ENCODE measurements at regions not wholly inside any gene's neighbourhood (a gene's known extent, or its start where the extent isn't known, plus 50 kb on each side); places are given as distances from the start of the nearest gene placed in this dataset.

DNA sequence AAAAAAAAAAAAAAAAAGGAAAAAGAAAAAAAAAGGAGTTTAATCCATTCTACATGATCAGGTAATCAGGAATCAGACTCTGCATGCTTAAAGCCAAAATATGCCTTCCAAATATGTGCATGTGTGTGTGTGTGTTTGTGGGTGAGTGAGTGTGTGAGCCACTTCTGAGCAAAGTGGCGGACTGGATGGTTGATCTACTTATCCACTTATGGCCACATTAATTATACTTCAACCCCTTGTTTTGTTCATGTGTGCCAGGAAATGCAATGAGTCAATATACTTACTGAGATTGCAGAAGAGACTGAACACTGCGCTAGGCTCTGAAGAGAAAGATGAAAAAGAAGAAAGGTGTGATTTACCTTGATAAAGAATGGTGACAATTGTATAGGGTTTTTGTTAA is 586.5 kb upstream of the NXPH2 start:
- no peak overlapping the region for H3K27ac ChIP-seq (replicated peaks)
- TF ChIP-seq, protein P1, sequence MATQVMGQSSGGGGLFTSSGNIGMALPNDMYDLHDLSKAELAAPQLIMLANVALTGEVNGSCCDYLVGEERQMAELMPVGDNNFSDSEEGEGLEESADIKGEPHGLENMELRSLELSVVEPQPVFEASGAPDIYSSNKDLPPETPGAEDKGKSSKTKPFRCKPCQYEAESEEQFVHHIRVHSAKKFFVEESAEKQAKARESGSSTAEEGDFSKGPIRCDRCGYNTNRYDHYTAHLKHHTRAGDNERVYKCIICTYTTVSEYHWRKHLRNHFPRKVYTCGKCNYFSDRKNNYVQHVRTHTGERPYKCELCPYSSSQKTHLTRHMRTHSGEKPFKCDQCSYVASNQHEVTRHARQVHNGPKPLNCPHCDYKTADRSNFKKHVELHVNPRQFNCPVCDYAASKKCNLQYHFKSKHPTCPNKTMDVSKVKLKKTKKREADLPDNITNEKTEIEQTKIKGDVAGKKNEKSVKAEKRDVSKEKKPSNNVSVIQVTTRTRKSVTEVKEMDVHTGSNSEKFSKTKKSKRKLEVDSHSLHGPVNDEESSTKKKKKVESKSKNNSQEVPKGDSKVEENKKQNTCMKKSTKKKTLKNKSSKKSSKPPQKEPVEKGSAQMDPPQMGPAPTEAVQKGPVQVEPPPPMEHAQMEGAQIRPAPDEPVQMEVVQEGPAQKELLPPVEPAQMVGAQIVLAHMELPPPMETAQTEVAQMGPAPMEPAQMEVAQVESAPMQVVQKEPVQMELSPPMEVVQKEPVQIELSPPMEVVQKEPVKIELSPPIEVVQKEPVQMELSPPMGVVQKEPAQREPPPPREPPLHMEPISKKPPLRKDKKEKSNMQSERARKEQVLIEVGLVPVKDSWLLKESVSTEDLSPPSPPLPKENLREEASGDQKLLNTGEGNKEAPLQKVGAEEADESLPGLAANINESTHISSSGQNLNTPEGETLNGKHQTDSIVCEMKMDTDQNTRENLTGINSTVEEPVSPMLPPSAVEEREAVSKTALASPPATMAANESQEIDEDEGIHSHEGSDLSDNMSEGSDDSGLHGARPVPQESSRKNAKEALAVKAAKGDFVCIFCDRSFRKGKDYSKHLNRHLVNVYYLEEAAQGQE (IDR thresholded peaks at IDR 0.05; ENCODE audit: insufficient replicate concordance, low read depth) = no peak
- TF ChIP-seq, protein P2, sequence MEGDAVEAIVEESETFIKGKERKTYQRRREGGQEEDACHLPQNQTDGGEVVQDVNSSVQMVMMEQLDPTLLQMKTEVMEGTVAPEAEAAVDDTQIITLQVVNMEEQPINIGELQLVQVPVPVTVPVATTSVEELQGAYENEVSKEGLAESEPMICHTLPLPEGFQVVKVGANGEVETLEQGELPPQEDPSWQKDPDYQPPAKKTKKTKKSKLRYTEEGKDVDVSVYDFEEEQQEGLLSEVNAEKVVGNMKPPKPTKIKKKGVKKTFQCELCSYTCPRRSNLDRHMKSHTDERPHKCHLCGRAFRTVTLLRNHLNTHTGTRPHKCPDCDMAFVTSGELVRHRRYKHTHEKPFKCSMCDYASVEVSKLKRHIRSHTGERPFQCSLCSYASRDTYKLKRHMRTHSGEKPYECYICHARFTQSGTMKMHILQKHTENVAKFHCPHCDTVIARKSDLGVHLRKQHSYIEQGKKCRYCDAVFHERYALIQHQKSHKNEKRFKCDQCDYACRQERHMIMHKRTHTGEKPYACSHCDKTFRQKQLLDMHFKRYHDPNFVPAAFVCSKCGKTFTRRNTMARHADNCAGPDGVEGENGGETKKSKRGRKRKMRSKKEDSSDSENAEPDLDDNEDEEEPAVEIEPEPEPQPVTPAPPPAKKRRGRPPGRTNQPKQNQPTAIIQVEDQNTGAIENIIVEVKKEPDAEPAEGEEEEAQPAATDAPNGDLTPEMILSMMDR (IDR thresholded peaks at IDR 0.05; ENCODE audit: insufficient read depth, low read length) = no peak
- TF ChIP-seq GABPA (IDR thresholded peaks at IDR 0.05; ENCODE audit: low read depth) = no peak
- TF ChIP-seq SPI1 (IDR thresholded peaks at IDR 0.05; ENCODE audit: borderline replicate concordance, low read depth) = no peak
- TF ChIP-seq POLR2AphosphoS5 (IDR thresholded peaks at IDR 0.05; ENCODE audit: low read depth) = no peak
- no peak for DNase-seq (ENCODE audit: low read depth in 1 of 2, low spot score in 1 of 2)
- H3K4me3 ChIP-seq (replicated peaks; ENCODE audit: insufficient read depth, low read length) = no peak overlapping the region
- no peaks in the 10 kb centered on the region for H3K27me3 ChIP-seq (ENCODE audit: insufficient read depth, poor library complexity, severe bottlenecking)

DNA sequence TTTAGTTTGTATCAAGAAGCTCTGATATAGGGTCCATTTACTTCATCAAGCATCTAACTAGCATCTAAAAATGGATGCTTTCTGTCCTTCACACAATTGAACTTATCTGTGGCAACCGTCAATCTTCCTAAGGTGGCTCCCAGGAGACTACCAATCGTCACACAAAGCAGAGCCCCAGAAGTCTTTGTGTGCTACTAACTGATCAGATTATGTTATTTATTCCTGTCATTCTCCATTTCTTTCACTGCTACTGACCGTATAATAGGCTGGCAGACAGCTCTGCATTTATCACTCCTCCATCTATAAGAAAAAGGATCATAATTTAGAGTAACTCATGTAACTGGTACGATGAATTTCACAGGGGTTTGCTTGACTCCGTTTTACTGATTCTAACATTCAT is 585.0 kb upstream of the NXPH2 start:
- no peak overlapping the region for H3K27ac ChIP-seq (replicated peaks)
- no peak for TF ChIP-seq GABPA (IDR thresholded peaks at IDR 0.05; ENCODE audit: low read depth)
- no peak for TF ChIP-seq POLR2AphosphoS5 (IDR thresholded peaks at IDR 0.05; ENCODE audit: low read depth)
- TF ChIP-seq, protein P1 (IDR thresholded peaks at IDR 0.05; ENCODE audit: insufficient replicate concordance, low read depth) = no peak
- TF ChIP-seq, protein P2 (IDR thresholded peaks at IDR 0.05; ENCODE audit: insufficient read depth, low read length) = no peak
- TF ChIP-seq SPI1 (IDR thresholded peaks at IDR 0.05; ENCODE audit: borderline replicate concordance, low read depth) = no peak
- H3K4me3 ChIP-seq (replicated peaks; ENCODE audit: insufficient read depth, low read length) = no peak overlapping the region
- no peak for DNase-seq (ENCODE audit: low read depth in 1 of 2, low spot score in 1 of 2)
- H3K27me3 ChIP-seq (ENCODE audit: insufficient read depth, poor library complexity, severe bottlenecking) = no peaks in the 10 kb centered on the region

DNA sequence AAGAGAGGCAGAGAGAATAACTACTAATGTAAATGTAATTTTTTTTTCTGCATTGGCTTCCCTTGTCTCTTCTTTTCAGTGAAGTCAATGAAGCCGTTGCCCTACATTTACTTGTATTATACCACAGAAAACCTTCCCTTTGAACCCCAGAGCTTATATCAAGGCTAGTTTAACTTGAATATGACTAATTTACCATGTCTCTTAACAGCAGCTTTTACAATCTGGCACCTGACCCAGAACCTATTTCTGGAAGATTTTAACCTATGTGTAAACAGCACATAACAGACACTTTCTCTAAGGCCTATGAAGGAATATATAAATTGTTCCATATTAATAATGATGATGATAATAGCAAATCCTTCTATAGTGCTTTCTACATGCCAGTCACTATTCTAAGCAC is 580.5 kb upstream of the NXPH2 start:
- TF ChIP-seq GABPA (IDR thresholded peaks at IDR 0.05; ENCODE audit: low read depth) (no peak), SPI1 (IDR thresholded peaks at IDR 0.05; ENCODE audit: borderline replicate concordance, low read depth) (no peak), POLR2AphosphoS5 (IDR thresholded peaks at IDR 0.05; ENCODE audit: low read depth) (no peak)
- TF ChIP-seq, protein P2 (IDR thresholded peaks at IDR 0.05; ENCODE audit: insufficient read depth, low read length) = no peak
- TF ChIP-seq, protein P1 (IDR thresholded peaks at IDR 0.05; ENCODE audit: insufficient replicate concordance, low read depth) = no peak
- Histone ChIP-seq H3K4me3 (replicated peaks; ENCODE audit: insufficient read depth, low read length) (no peak overlapping the region), H3K27ac (replicated peaks) (no peak overlapping the region), H3K27me3 (ENCODE audit: insufficient read depth, poor library complexity, severe bottlenecking) (no peaks in the 10 kb centered on the region)
- DNase-seq (ENCODE audit: low read depth in 1 of 2, low spot score in 1 of 2) = no peak
